ENCODE measurements at regions not wholly inside any gene's neighbourhood (a gene's known extent, or its start where the extent isn't known, plus 50 kb on each side); places are given as distances from the start of the nearest gene placed in this dataset.

DNA sequence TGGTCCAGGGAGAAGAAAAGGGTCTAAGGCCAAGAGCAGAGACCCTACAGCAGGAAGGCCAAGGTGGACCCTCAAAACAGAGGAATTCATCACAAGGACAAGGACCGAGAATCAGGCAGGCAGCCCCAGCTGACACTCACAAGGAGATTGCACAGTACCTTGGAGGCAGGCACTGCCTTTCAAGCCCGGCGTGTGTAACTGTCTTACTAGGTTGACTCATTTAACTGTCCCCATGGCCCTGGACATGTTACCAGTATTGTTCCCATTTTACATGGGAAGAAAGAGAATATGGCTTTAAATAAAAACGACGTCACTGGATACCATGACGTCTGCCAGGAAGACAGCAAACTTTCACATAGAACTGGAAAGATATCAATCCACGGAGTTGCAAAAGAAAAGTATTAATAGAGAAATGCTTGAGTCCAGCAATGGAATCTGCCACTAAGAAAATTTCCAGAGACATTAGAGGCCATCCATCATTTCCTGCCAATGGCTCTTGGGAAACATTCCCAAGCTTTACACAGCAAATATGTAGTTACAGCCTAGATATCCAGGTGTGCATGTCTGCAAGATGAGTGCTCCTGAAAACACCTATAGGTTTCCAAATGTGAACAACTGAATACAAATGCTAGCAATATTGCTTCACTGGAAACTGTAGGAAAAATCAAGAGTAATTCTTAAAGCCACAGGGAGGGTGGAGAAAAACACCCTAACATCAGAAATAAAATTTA lies 111.5 kb upstream of the RPS6KA2 start:
- no peaks in the 10 kb centered on the region for H3K27me3 ChIP-seq
- TF ChIP-seq, protein P1, sequence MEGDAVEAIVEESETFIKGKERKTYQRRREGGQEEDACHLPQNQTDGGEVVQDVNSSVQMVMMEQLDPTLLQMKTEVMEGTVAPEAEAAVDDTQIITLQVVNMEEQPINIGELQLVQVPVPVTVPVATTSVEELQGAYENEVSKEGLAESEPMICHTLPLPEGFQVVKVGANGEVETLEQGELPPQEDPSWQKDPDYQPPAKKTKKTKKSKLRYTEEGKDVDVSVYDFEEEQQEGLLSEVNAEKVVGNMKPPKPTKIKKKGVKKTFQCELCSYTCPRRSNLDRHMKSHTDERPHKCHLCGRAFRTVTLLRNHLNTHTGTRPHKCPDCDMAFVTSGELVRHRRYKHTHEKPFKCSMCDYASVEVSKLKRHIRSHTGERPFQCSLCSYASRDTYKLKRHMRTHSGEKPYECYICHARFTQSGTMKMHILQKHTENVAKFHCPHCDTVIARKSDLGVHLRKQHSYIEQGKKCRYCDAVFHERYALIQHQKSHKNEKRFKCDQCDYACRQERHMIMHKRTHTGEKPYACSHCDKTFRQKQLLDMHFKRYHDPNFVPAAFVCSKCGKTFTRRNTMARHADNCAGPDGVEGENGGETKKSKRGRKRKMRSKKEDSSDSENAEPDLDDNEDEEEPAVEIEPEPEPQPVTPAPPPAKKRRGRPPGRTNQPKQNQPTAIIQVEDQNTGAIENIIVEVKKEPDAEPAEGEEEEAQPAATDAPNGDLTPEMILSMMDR (IDR thresholded peaks at IDR 0.05), result no peak
- DNase-seq, result no peak
- no peak overlapping the region for H3K27ac ChIP-seq
- no peak overlapping the region for H3K4me3 ChIP-seq
- no peaks in the 10 kb centered on the region for H3K4me1 ChIP-seq
- no peaks in the 10 kb centered on the region for H3K9me3 ChIP-seq
- intact Hi-C loops (cut with DNase I; ENCODE audit: low total_unique reads), result no loop called here
- H3K36me3 ChIP-seq, result no peaks in the 10 kb centered on the region

DNA sequence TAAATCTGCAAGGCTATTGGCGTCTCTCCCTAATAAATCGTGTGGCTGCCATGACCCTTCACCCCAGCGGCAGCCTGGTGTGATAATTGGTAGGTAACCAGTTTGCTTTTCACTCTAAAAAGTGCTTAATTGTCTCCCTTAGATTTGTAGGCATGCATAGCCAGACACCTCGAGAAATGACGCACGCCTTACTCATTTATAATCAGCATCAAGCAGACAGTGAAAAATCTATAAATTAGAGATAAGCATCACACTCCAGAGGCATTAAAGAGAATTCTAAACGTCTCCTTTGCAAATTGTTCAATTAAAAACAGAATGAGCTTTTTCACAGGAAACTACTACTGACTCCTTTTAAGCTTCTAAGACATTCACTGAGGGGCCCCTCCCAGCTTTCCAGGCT lies 110.2 kb upstream of the RPS6KA2 start:
- no peaks in the 10 kb centered on the region for H3K9me3 ChIP-seq
- H3K4me1 ChIP-seq, result no peaks in the 10 kb centered on the region
- TF ChIP-seq, protein P1 (IDR thresholded peaks at IDR 0.05), result no peak
- no peak overlapping the region for H3K27ac ChIP-seq
- no peak overlapping the region for H3K4me3 ChIP-seq
- no peak for DNase-seq
- no peaks in the 10 kb centered on the region for H3K36me3 ChIP-seq
- intact Hi-C loops (cut with DNase I; ENCODE audit: low total_unique reads), result no loop called here
- H3K27me3 ChIP-seq, result no peaks in the 10 kb centered on the region

DNA sequence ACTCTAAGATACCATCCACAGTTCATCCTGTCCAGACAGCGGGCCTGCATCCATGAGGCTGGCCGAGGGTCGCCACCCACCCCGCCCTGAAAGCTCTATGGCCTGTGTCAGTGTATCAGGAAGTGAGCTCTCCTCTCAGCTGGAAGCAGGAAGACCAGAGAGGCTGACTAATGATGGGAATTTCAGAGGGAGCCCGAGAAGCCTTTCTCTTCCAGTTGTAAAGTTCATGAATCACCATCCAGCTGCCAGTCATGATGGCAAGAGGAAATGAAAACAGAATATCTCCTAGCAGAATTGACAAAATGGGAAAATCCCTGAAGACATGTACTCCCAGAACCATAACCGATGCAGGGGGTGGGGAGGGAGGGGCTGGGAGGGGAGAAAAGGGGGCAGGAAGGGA lies 109.6 kb upstream of the RPS6KA2 start:
- H3K9me3 ChIP-seq, result no peaks in the 10 kb centered on the region
- intact Hi-C loops (cut with DNase I; ENCODE audit: low total_unique reads), result no loop called here
- no peaks in the 10 kb centered on the region for H3K27me3 ChIP-seq
- no peaks in the 10 kb centered on the region for H3K4me1 ChIP-seq
- H3K36me3 ChIP-seq, result no peaks in the 10 kb centered on the region
- TF ChIP-seq, protein P1 (IDR thresholded peaks at IDR 0.05), result no peak
- no peak overlapping the region for H3K4me3 ChIP-seq
- H3K27ac ChIP-seq, result no peak overlapping the region
- no peak for DNase-seq

DNA sequence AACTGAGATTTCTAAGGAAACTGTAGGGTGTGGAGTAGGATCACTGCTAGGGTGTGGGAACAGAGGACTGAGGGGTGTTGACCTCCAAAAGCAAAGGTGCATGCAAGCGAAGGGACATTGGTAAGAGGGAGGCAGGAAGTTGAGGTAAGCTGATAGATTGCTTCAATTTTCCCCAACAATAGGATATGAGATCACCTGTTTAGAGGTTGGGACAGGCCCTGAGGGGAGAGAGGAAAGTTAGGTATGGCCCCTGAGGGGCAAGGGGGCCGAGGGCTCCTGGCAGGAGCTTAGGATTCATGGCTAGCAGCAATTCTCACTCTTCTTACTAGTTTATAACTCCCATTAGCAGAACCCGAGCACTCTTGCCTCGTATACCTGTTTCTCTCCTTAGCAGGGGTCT lies 106.8 kb upstream of the RPS6KA2 start:
- H3K9me3 ChIP-seq, result no peaks in the 10 kb centered on the region
- H3K27ac ChIP-seq, result no peak overlapping the region
- intact Hi-C loops (cut with DNase I; ENCODE audit: low total_unique reads), result no loop called here
- H3K4me1 ChIP-seq, result no peaks in the 10 kb centered on the region
- no peaks in the 10 kb centered on the region for H3K27me3 ChIP-seq
- H3K36me3 ChIP-seq, result no peaks in the 10 kb centered on the region
- TF ChIP-seq, protein P1 (IDR thresholded peaks at IDR 0.05), result no peak
- DNase-seq, result no peak
- H3K4me3 ChIP-seq, result no peak overlapping the region

DNA sequence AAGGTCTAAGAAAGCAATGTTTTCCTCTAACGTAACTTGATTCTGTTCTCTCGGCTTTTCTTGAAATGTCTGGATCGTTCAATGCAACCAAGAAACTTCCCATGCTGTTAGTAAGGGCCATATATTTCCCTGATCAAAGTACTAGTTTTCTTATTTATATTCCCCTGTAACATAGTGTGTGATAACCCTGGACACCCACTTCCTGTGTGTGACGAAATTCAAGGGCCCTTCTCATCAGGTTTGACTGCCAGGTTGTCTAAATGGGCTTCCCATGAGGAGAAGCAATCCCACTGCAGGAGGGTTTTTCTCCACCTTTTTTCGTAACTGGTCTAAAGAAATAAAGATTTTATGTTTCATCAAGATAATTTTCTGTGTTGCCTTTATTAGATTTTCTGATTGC lies 102.6 kb upstream of the RPS6KA2 start:
- H3K27ac ChIP-seq, result no peak overlapping the region
- no peak for DNase-seq
- H3K4me3 ChIP-seq, result no peak overlapping the region
- intact Hi-C loops (cut with DNase I; ENCODE audit: low total_unique reads), result no loop called here
- H3K36me3 ChIP-seq, result no peaks in the 10 kb centered on the region
- TF ChIP-seq, protein P1 (IDR thresholded peaks at IDR 0.05), result no peak
- H3K27me3 ChIP-seq, result peaks cover 0 to 4% of the 10 kb centered on the region in 2 donors
- H3K4me1 ChIP-seq, result no peaks in the 10 kb centered on the region
- H3K9me3 ChIP-seq, result no peaks in the 10 kb centered on the region
